Prostate gland (tissue), 2 donors: ENCODE measurements at regions not wholly inside any gene's neighbourhood (a gene's known extent, or its start where the extent isn't known, plus 50 kb on each side); places are given as distances from the start of the nearest gene placed in this dataset.

ENCODE experiments used
- DNase-seq: peaks from one replicate; pipeline ENCODE4 v3.0.0-alpha.2; 2019; ENCODE audit warnings: low spot score
- H3K27ac ChIP-seq, 2 donors: fragments of 200-600 bp; sonication (generic); 2 replicates each; pipeline ENCODE4 v1.5.1; 2017 to 2019
- H3K27me3 ChIP-seq: fragments of 200-600 bp; sonication (generic); replicated peaks from 2 replicates; pipeline ENCODE4 v1.5.1; 2019; ENCODE audit not compliant: insufficient read depth
- H3K36me3 ChIP-seq, 2 donors: fragments of 200-600 bp; sonication (generic); 1 replicate in 1 of 2; 2 replicates in 1 of 2; pipeline versions ENCODE4 v1.5.1 to v1.8.1; 2017 to 2019
- H3K4me1 ChIP-seq: fragments of 200-600 bp; sonication (generic); replicated peaks from 2 replicates; pipeline ENCODE4 v1.5.1; 2019
- H3K4me3 ChIP-seq, 2 donors: fragments of 200-600 bp; sonication (generic); 2 replicates each; pipeline ENCODE4 v1.5.1; 2017 to 2019
- H3K9me3 ChIP-seq: fragments of 200-600 bp; sonication (generic); 2 replicates; pipeline ENCODE4 v1.5.1; 2017
- CTCF ChIP-seq, 4 experiments: fragments of 200-600 bp in 2 of 4; fragments of 450-650 bp in 2 of 4; sonication (generic) in 2 of 4; IDR thresholded peaks; 1 replicate in 3 of 4; 2 replicates in 1 of 4; pipeline ENCODE4 v1.5.1; 2016 to 2019; ENCODE audit warnings: antibody characterized with exemption in 4 of 4, mild to moderate bottlenecking in 2 of 4, moderate library complexity in 2 of 4
- POLR2A ChIP-seq: fragments of 450-650 bp; IDR thresholded peaks from one replicate; pipeline ENCODE4 v1.6.1; 2016; ENCODE audit warnings: antibody characterized with exemption, mild to moderate bottlenecking
- POLR2AphosphoS5 ChIP-seq: sonication (generic); formaldehyde crosslinking; IDR thresholded peaks from one replicate; pipeline ENCODE4 v1.6.1; 2017; ENCODE audit warnings: antibody characterized with exemption
- WGBS: methylation state at CpG from one replicate; pipeline ENCODE4 v1.1.5; 2018; 5-methylcytosine and 5-hydroxymethylcytosine counted together
- intact Hi-C: fragments of 100-400 bp; cut with DNase I; formaldehyde crosslinking; loops from one replicate; pipeline ENCODE4 v1.14.2; 2022

GRCh38 chr9:135363596-135363995 is 116.0 kb upstream of the PPP1R26 start:
- 91% methylated on average over 6 of the region's 7 CpGs for WGBS
- no peaks in the 10 kb centered on the region for H3K27me3 ChIP-seq

GRCh38 chr9:135365013-135365768 is 114.4 kb upstream of the PPP1R26 start:
- 73% methylated on average over 10 of the region's 10 CpGs for WGBS

More at GRCh38 chr9:135363596-135363995, 116.0 kb upstream of the PPP1R26 start:
- H3K9me3 ChIP-seq, result no peaks in the 10 kb centered on the region
- no peaks in the 10 kb centered on the region for H3K36me3 ChIP-seq
- intact Hi-C loops, result no loop called here
- H3K4me1 ChIP-seq, result no peaks in the 10 kb centered on the region
- DNase-seq, result no peak
- H3K27ac ChIP-seq, result no peak overlapping the region
- TF ChIP-seq POLR2AphosphoS5, result no peak
- TF ChIP-seq POLR2A, result no peak
- no peak for TF ChIP-seq CTCF (IDR thresholded peaks at IDR 0.05)
- no peak overlapping the region for H3K4me3 ChIP-seq

GRCh38 chr9:135366104-135366503 is 113.5 kb upstream of the PPP1R26 start:
- intact Hi-C loops, result no loop called here
- 74% methylated on average over 3 of the region's 3 CpGs for WGBS
- Histone ChIP-seq H3K27me3 (no peaks in the 10 kb centered on the region), H3K9me3 (no peaks in the 10 kb centered on the region), H3K4me1 (no peaks in the 10 kb centered on the region), H3K36me3 (no peaks in the 10 kb centered on the region), H3K4me3 (no peak overlapping the region), H3K27ac (no peak overlapping the region)
- DNase-seq, result no peak
- no peak for TF ChIP-seq CTCF (IDR thresholded peaks at IDR 0.05)
- TF ChIP-seq POLR2AphosphoS5, result no peak
- TF ChIP-seq POLR2A, result no peak

More at GRCh38 chr9:135365013-135365768, 114.4 kb upstream of the PPP1R26 start:
- TF ChIP-seq POLR2AphosphoS5, result no peak
- no peak for TF ChIP-seq POLR2A
- TF ChIP-seq CTCF (IDR thresholded peaks at IDR 0.05), result no peak
- no peaks in the 10 kb centered on the region for H3K27me3 ChIP-seq
- H3K4me3 ChIP-seq, result no peak overlapping the region
- no peaks in the 10 kb centered on the region for H3K4me1 ChIP-seq
- no peak for DNase-seq
- no peaks in the 10 kb centered on the region for H3K9me3 ChIP-seq
- intact Hi-C loops, result no loop called here
- no peak overlapping the region for H3K27ac ChIP-seq
- no peaks in the 10 kb centered on the region for H3K36me3 ChIP-seq

DNA sequence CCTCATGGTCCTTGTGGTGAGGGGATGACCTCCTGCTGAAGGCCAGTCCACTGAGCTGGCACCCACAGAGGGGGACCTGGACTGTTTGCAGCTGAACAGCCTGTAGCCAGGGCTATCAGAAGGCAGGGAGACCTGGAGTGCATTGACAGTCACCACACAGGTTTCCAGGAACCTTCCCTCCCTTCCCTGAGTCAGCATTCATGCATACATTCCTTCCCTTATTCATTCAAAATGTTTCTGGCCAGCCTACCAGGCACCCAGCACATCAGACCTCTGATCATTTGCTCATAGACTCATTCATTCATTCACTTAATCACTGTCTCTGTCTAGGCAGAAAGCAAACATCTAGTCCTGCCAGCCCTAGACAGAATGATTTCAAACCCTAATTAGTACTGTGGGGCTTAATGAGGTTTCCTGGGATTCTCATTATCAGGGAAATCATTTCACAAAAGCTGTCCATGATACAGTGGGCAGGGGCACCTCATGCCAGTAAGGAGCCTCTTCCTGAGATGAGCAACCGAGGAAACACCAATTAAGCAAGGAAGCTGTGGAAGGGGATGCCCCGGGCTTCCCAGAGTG is 110.1 kb upstream of the PPP1R26 start:
- Histone ChIP-seq H3K27ac (no peak overlapping the region), H3K4me1 (no peaks in the 10 kb centered on the region), H3K4me3 (no peak overlapping the region), H3K9me3 (no peaks in the 10 kb centered on the region), H3K27me3 (peaks cover 2% of the 10 kb centered on the region), H3K36me3 (no peaks in the 10 kb centered on the region)
- intact Hi-C loops, result no loop called here
- no peak for DNase-seq
- WGBS, result 67% methylated on average over 2 of the region's 2 CpGs
- TF ChIP-seq POLR2AphosphoS5 (no peak), CTCF (IDR thresholded peaks at IDR 0.05) (no peak), POLR2A (no peak)
